CD4-positive, alpha-beta T cell (primary cell): ENCODE measurements at regions not wholly inside any gene's neighbourhood (a gene's known extent, or its start where the extent isn't known, plus 50 kb on each side); places are given as distances from the start of the nearest gene placed in this dataset.

Experiments used
- ATAC-seq: fragments of 200-7000 bp; cut with Tn5 transposase; one replicate; pipeline ENCODE4 v1.10.0; 2022; ENCODE audit warnings: mild to moderate bottlenecking; ENCODE audit not compliant: poor library complexity
- CTCF ChIA-PET: fragments of 350-600 bp; sonication (Branson Sonifier 250); formaldehyde crosslinking; loops from one replicate; lab custom pipeline; 2021; ENCODE audit warnings: antibody characterized with exemption, inconsistent platforms; lab: Charles Lee
- POLR2A ChIA-PET: fragments of 350-600 bp; sonication (Branson Sonifier 250); formaldehyde crosslinking; loops from one replicate; lab custom pipeline; 2021; ENCODE audit warnings: antibody characterized with exemption, inconsistent platforms; lab: Charles Lee
- DNase-seq, 14 experiments: peaks; one replicate each; pipeline ENCODE4 v3.0.0-alpha.2; 2013 to 2020; ENCODE audit warnings: mixed read lengths in 2 of 14
- H3K27ac ChIP-seq, 2 donors: one replicate each; pipeline versions ENCODE4 v1.5.1 to v1.7.0; 2013; ENCODE audit warnings: low read length in 2 of 2, low read depth in 1 of 2, mild to moderate bottlenecking in 1 of 2
- H3K27me3 ChIP-seq, 2 experiments: 1 replicate in 1 of 2; 2 replicates in 1 of 2; pipeline versions ENCODE4 v1.6.1 to v1.7.0; 2013; ENCODE audit warnings: low read length in 2 of 2, control low read depth in 1 of 2, mild to moderate bottlenecking in 1 of 2, moderate library complexity in 1 of 2; ENCODE audit not compliant: insufficient read depth in 2 of 2, control insufficient read depth in 1 of 2
- H3K36me3 ChIP-seq: one replicate; pipeline ENCODE4 v1.6.1; 2013; ENCODE audit warnings: low read length, control low read depth; ENCODE audit not compliant: insufficient read depth
- H3K4me1 ChIP-seq: one replicate; pipeline ENCODE4 v1.6.1; 2013; ENCODE audit warnings: low read length, control low read depth; ENCODE audit not compliant: insufficient read depth
- H3K4me3 ChIP-seq: one replicate; pipeline ENCODE4 v1.5.1; 2013; ENCODE audit warnings: mild to moderate bottlenecking, low read length, moderate library complexity
- H3K9me3 ChIP-seq, 2 experiments: 1 replicate in 1 of 2; 2 replicates in 1 of 2; pipeline versions ENCODE4 v1.6.1 to v1.7.0; 2013; ENCODE audit warnings: low read length in 2 of 2, mild to moderate bottlenecking in 2 of 2, control low read depth in 1 of 2, moderate library complexity in 1 of 2; ENCODE audit not compliant: control insufficient read depth in 1 of 2, insufficient read depth in 1 of 2
- H3K27ac Mint-ChIP-seq: one replicate; pipeline ENCODE4 v1.8.0; 2020; ENCODE audit warnings: mixed read lengths
- H3K27me3 Mint-ChIP-seq: one replicate; pipeline ENCODE4 v1.8.0; 2021; ENCODE audit warnings: mixed read lengths
- H3K36me3 Mint-ChIP-seq: one replicate; pipeline ENCODE4 v1.8.0; 2021; ENCODE audit warnings: low read depth, mixed read lengths
- H3K4me1 Mint-ChIP-seq: one replicate; pipeline ENCODE4 v1.8.0; 2021; ENCODE audit warnings: low read depth, mixed read lengths
- H3K4me3 Mint-ChIP-seq: one replicate; pipeline ENCODE4 v1.8.0; 2020; ENCODE audit warnings: mild to moderate bottlenecking, mixed read lengths
- H3K9me3 Mint-ChIP-seq: one replicate; pipeline ENCODE4 v1.8.0; 2020; ENCODE audit warnings: mixed read lengths
- intact Hi-C, 2 experiments: fragments of 100-400 bp; cut with DNase I in 1 of 2; cut with micrococcal nuclease in 1 of 2; formaldehyde crosslinking; loops; one replicate each; pipeline versions ENCODE4 v1.15.1 to v1.9.0; 2023 to 2025; cut with DNase I, micrococcal nuclease
- TF ChIP-seq, protein P1 (sequence below): fragments of 200-600 bp; IDR thresholded peaks from one replicate; pipeline ENCODE4 v1.8.0; 2022; ENCODE audit warnings: antibody characterized with exemption, mild to moderate bottlenecking

DNA sequence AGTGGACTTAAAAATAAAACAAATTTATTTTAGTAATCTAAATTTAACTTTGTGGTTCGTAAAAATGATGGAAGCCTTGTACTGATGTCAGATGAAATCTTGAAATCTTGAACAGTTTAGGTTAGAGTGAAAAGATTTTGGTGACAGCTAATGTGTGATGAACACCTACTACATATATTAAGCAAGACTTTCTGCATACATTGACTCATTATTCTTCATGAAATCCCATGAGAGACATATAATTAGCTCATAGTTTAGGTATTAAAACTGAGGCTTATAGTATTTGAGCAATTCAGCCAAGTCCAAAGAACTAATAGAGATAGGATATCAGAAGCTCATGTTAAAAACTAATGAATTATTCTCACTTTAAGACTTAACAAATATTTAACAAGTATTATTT, 66.9 kb upstream of the PCDH7 start:
- H3K9me3 ChIP-seq = no peaks in the 10 kb centered on the region
- Mint-ChIP-seq H3K36me3 (no peaks in the 10 kb centered on the region), H3K9me3 (peaks cover 4% of the 10 kb centered on the region), H3K27me3 (no peaks in the 10 kb centered on the region), H3K4me1 (no peaks in the 10 kb centered on the region), H3K4me3 (no peak overlapping the region), H3K27ac (no peak overlapping the region)
- H3K36me3 ChIP-seq = no peaks in the 10 kb centered on the region
- POLR2A ChIA-PET = no interaction called here
- ATAC-seq (no peak), DNase-seq (no peak)
- H3K4me1 ChIP-seq = no peaks in the 10 kb centered on the region
- no peak overlapping the region for H3K27ac ChIP-seq
- CTCF ChIA-PET = no interaction called here
- TF ChIP-seq, protein P1, sequence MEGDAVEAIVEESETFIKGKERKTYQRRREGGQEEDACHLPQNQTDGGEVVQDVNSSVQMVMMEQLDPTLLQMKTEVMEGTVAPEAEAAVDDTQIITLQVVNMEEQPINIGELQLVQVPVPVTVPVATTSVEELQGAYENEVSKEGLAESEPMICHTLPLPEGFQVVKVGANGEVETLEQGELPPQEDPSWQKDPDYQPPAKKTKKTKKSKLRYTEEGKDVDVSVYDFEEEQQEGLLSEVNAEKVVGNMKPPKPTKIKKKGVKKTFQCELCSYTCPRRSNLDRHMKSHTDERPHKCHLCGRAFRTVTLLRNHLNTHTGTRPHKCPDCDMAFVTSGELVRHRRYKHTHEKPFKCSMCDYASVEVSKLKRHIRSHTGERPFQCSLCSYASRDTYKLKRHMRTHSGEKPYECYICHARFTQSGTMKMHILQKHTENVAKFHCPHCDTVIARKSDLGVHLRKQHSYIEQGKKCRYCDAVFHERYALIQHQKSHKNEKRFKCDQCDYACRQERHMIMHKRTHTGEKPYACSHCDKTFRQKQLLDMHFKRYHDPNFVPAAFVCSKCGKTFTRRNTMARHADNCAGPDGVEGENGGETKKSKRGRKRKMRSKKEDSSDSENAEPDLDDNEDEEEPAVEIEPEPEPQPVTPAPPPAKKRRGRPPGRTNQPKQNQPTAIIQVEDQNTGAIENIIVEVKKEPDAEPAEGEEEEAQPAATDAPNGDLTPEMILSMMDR = no peak
- no peak overlapping the region for H3K4me3 ChIP-seq
- intact Hi-C loops = no loop called here
- H3K27me3 ChIP-seq = no peaks in the 10 kb centered on the region

DNA sequence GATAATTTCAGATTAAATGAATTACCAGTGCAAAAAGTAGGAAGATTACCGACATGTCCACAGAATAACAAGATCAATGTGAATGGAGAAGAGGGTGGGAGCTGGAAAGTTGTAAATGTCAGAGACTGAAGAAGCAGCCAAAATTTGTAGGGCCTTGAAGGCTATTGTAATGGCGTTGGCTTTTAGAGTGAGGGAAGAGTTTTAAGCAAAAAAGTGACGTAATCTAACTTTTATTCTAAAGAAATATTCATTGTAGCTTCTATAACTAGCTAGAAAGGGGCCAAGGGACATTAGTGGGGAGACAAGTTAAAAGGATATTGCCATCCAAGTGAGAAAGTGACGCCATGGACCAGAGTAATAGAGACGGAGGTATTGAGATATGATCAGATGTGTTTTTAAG, 63.3 kb upstream of the PCDH7 start:
- no peak overlapping the region for H3K27ac Mint-ChIP-seq
- Histone ChIP-seq H3K27ac (no peak overlapping the region), H3K27me3 (no peaks in the 10 kb centered on the region), H3K4me1 (no peaks in the 10 kb centered on the region), H3K4me3 (no peak overlapping the region), H3K9me3 (no peaks in the 10 kb centered on the region), H3K36me3 (no peaks in the 10 kb centered on the region)
- H3K9me3 Mint-ChIP-seq = no peaks in the 10 kb centered on the region
- DNase-seq = no peak
- no peak overlapping the region for H3K4me3 Mint-ChIP-seq
- H3K4me1 Mint-ChIP-seq = no peaks in the 10 kb centered on the region
- ATAC-seq = no peak
- TF ChIP-seq, protein P1 = no peak
- ChIA-PET CTCF (no interaction called here), POLR2A (no interaction called here)
- intact Hi-C loops = no loop called here
- H3K27me3 Mint-ChIP-seq = no peaks in the 10 kb centered on the region
- no peaks in the 10 kb centered on the region for H3K36me3 Mint-ChIP-seq

DNA sequence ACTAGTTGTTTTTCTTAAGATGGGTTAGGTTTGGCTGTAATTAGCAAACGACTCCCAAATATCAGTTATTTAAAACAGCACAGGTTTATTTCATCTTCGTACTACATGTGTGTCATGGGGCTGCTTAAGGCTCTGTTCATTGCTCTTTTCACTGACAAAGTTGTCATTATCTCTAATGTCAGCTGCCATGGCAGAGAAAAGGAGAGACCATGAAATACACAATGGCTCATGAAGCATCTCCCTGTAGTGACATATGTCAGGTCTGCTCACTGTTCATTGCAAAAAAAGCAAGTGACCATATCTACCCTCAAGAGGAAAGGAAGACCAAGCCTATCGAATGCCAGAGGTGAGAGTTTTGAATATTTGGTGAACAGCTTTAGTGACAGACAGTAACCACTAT, 52.2 kb upstream of the PCDH7 start:
- TF ChIP-seq, protein P1 = no peak
- intact Hi-C loops = no loop called here

More for the DNA sequence above, 52.2 kb upstream of the PCDH7 start:
- DNase-seq (no peak), ATAC-seq (no peak)
- Mint-ChIP-seq H3K27me3 (no peaks in the 10 kb centered on the region), H3K36me3 (no peaks in the 10 kb centered on the region), H3K4me3 (no peak overlapping the region), H3K9me3 (peaks cover 4% of the 10 kb centered on the region), H3K27ac (no peak overlapping the region), H3K4me1 (no peaks in the 10 kb centered on the region)
- no peak overlapping the region for H3K27ac ChIP-seq
- ChIA-PET POLR2A (no interaction called here), CTCF (no interaction called here)
- H3K27me3 ChIP-seq = no peaks in the 10 kb centered on the region
- no peaks in the 10 kb centered on the region for H3K36me3 ChIP-seq
- no peak overlapping the region for H3K4me3 ChIP-seq
- no peaks in the 10 kb centered on the region for H3K4me1 ChIP-seq
- no peaks in the 10 kb centered on the region for H3K9me3 ChIP-seq
